GM18861 (cell line): ENCODE measurements at regions not wholly inside any gene's neighbourhood (a gene's known extent, or its start where the extent isn't known, plus 50 kb on each side); places are given as distances from the start of the nearest gene placed in this dataset.

Source experiments
- ATAC-seq: cut with Tn5 transposase; IDR thresholded peaks from one replicate; pipeline ENCODE4 v1.9.1; 2021; ENCODE audit not compliant: unreplicated experiment

GRCh38 chr11:36868380-36868779 is 270.3 kb upstream of the RAG2 start:
- no peak for ATAC-seq

DNA sequence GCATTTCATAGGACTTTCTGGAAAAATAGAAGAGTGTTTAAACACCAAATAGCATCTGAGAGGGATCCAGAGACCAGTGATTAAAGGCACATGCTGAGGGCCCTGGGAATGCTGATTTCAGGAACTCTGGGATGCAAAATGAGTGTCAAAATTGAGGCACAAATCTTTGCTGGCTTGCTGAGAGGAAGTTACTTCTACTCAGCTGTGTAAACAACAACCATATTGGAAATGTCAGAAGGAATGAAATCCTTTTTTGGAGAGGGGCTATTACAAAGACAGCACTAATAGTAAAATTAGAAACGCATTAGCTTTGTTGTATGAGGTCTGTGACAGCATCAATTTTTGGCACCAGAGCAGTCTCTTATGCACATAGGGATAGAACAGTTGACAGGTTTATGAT is 267.8 kb upstream of the RAG2 start:
- ATAC-seq, result no peak

DNA sequence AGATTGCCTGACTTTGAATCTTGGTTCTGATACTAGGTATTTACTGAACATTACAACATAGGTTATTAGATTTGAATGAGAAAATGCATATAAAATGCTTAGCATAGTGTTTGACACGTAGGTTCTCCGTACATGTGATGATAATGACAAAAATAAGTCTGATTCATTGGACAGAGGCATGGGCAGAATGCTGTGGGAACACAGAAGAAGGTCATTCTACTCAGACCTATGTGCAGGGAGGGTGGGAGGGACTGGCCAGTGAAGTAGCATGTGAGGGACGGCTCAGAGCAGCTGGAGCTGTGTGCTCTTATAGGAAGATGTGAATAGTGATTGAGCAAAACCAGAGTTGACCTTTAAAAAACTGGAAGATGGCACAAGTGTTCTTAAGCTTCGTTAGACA is 256.8 kb upstream of the RAG2 start:
- ATAC-seq, result no peak

DNA sequence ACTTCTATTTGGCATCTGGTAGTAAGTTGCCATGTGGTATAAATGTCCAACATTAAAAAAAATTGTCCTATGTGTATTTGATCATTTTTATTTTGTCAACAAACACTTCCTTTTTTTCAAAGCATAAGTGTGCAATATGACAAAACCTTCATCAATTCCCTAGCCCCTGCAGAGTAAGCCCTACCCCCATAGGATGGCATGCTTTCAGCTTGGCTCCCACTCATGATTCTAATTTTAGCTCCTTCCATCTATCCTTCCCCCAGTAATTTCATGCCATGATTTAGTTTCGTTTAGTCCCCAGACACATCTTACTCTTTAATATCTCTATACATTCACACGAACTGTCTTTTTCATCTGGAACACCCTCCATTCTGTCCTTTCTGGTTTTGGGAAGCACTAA is 250.6 kb upstream of the RAG2 start:
- no peak for ATAC-seq

- ATAC-seq, result no peak
Measured at GRCh38 chr11:36840378-36840777, 242.3 kb upstream of the RAG2 start.

GRCh38 chr11:36837831-36838437 is 239.9 kb upstream of the RAG2 start:
- ATAC-seq, result no peak

GRCh38 chr11:36825251-36825650 is 227.2 kb upstream of the RAG2 start:
- ATAC-seq, result no peak

GRCh38 chr11:36824349-36824748 is 226.3 kb upstream of the RAG2 start:
- no peak for ATAC-seq

DNA sequence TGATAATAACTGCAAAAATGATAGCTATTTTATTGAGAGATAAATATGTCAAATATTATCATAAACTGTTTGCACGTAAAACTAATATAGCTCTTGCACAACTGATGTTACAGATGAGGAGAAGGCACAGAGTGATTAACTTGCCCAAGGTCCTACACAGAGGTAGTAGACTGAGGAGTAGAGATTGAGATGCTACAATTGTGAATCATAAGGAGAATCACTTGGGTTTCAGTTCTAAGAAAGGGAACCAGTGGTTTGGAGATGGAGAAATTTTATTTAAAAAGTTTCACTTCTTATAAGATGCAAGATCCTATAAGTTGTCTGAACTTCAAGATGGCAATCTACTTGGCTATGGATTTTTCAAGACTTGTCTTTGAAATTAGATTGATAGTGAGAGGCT is 224.8 kb upstream of the RAG2 start:
- ATAC-seq, result no peak

DNA sequence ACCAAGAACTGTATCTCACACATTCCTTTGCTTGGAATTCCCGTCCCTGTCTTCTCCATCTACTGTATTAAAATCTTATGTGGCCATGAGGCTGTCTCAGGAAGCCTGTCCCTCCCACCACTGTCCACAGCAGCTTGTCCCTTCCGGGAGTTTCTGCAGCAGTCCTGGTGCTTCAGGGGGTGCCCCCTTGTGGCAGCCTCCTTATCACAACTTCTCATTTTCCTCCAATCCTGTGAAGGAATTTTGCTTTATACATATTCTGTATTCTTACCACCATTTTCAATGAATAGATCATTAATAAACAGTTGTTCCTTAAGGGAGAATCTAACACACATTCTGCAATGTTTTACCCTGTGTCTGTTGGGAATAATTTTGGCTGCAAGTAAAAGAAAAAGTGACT is 220.4 kb upstream of the RAG2 start:
- no peak for ATAC-seq

- no peak for ATAC-seq
Measured at GRCh38 chr11:36817336-36817965, 219.4 kb upstream of the RAG2 start.

DNA sequence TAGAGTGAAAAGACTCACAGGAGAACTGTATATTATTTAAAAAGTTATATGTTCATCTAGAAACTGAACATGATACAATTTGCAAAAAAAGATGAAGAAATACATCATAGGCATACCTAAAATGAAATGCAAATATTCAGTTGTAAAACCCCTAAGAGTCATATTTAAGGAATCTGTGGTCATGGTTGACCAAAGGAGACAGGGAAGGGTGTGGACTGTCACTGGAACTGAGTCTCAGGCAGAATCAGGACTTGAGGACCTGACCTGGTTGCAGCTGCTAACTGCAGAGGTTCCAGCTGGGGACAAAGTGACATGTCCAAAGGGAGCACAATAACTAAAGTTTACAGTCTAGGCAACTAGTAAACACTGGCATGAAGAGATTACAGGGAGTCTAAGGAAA is 211.3 kb upstream of the RAG2 start:
- ATAC-seq, result no peak

GRCh38 chr11:36807871-36808270 is 209.8 kb upstream of the RAG2 start:
- ATAC-seq, result no peak

- no peak for ATAC-seq
Measured at GRCh38 chr11:36803084-36803483, 205.0 kb upstream of the RAG2 start.

DNA sequence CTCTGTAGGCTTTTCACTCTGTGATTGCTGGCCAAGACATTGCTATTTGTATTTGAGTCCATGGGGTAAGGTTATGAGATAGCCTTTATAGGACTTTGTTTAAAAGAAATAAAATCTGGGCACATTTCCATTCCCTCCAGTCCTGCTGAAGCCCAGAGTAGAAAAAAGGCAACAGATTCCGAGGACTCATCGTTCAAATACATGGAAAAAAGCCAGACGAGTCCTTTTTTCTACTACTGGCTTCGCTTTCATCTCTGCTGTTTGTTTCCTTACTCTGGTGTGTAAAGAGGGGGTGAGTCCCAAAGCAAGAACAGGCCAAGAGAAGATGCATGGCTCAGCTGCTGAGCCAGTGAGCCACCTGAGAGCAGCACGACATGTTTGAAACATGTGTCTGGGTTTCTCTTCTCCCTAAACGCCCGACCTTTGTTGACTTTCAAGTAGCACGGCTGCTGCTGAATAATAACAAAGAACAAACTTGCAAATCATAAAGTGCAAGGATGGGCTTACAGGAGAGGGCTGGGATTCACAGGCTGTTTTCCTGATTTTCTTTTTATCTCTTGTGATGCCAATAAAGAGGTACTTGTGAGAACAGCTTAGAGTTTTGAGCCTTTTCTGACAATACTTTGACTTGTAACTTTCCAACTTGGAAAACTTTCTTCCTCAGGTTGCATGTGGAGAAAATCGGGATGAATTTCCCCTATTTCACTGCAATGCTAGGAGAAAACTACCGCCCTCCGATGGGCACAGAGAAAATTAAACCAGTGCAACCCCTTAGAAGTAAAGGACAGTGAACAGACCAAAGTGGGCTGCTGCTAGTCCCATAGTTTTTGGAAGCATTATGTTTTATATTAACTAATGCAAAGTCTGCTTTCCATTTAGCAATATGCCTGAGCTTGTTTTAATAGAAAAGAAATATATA is 195.2 kb upstream of the RAG2 start:
- ATAC-seq, result no peak

DNA sequence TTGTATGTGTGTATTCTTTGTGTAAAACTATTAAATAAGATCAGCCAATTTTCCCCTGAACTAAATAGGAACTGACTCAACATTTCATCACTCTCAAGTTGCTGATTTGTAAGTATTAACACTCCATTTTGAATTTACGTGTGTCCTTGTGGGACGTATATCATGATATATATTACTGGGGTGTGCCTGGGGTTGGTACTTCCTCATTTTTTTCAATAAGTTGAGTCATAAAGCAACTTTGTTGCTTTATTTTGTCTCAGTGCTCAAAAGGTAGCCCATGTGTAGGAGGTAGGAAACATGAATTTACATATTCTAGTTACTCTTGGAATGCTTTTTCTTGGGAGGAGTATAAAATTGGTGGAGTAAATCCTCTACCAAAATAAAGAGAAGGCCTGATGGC is 193.9 kb upstream of the RAG2 start:
- ATAC-seq, result no peak

DNA sequence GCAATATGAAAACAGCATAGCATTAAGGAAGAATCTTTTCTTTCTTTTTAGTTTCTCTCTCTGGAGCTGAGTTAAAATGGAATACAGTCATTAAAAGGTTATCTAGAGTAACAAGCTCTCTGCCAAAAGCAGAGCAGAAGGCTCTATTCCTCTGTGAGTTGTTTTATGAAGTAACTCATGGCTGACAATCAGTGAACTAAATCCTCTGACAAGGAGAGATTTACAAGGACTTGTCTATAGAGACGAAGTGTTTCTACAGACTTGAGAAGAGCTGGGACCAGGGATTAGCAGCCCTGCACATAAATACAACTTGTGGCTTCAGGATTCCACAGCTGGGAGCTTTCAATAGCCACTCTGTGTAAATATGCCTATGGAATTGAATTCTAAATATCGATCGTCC is 192.5 kb upstream of the RAG2 start:
- ATAC-seq, result no peak

DNA sequence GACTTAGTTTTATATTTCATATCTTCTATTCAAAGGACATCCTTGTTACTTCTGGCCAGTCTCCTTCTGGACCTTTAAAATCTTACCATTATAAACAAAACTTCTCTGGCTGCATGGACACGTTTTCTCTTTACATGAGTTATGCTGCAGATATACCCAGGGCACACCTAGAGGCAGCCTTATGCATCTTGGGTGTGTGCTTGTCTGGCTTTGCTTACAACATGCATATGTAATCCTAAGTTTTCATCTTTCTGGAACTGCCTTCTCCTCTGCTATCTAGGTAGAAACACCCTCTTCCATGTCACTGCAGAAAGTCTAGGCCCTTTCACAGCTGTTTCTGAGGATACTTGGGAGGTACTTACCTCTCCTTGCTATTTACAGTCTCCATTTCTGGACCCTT is 185.8 kb upstream of the RAG2 start:
- no peak for ATAC-seq

DNA sequence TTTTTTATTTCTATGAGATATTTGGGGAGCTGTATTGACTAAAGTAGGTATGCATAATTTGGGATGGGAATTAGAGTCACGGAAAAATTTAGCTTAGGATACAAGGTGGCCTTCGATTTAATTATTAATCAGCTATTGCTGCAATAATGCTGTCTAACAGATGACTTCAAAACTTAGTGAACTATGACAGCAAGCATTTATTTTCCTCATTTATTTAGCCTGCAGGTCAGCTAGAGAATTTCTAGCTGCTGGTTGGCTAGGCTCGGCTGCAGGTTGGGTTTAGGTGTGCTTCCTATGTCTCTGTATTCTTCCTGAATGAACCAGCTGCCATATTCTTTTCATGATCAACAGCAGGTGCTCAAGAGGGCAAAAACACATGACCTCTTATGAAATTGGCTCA is 181.8 kb upstream of the RAG2 start:
- no peak for ATAC-seq

DNA sequence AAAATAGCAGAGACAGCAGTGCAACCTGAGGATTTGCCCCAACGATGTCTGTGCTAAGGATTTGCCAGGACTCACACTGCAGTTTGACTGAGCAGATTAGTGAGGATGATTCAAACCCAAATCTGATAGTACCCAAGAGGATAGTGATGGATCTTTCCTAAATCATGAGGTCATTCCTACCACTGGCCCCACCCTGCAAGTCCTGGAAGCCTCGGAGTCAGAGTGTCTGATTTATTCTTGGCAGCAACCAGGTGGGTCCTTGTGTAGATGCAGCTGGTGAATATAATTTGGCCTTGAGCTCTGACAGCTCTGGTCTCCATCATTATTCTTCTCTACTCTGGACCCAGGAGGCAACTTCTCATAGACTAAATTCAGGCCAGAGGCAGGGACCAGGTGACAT is 179.3 kb upstream of the RAG2 start:
- ATAC-seq, result no peak

DNA sequence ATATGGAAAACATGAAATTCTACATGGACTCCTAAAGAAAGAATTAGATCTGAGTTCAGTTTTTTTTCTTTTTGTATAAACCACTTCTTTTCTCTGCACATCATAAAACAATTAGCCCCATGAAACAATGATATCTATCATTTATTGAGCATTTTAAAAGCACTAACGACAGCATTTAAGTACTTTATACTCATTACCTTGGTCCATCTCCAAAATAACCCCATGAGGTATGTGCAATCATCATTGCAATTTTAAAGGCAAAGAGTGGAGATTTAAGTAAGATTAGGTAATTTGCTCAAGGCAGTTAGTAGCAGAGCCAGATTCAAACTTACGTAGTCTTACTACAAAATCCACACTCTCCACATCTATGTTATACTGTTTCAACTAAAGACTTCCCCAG is 177.7 kb upstream of the RAG2 start:
- ATAC-seq, result no peak

- no peak for ATAC-seq
Measured at GRCh38 chr11:36775130-36775529, 177.1 kb upstream of the RAG2 start.
